ENCODE measurements at regions not wholly inside any gene's neighbourhood (a gene's known extent, or its start where the extent isn't known, plus 50 kb on each side); places are given as distances from the start of the nearest gene placed in this dataset.

DNA sequence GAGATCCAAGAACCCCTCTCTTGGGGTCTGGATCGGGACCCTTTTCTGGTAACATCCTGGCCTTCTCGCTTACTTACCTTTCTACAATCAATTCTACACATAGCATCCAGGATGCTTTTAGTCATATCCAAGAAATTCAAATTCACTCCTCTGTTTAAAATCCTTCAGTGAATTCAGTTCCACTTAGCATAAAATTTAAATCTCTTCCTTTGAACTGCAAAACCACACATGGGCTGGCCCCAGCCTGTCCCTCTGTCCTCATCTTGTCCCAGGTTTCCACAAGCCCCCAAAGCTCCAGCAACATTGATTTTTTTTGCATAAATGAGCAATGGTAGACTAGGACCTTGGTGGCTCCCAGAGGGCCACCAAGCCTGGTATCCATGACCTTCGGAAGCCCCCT, 96.4 kb upstream of the C16orf82 start:
- TF ChIP-seq, protein P1, sequence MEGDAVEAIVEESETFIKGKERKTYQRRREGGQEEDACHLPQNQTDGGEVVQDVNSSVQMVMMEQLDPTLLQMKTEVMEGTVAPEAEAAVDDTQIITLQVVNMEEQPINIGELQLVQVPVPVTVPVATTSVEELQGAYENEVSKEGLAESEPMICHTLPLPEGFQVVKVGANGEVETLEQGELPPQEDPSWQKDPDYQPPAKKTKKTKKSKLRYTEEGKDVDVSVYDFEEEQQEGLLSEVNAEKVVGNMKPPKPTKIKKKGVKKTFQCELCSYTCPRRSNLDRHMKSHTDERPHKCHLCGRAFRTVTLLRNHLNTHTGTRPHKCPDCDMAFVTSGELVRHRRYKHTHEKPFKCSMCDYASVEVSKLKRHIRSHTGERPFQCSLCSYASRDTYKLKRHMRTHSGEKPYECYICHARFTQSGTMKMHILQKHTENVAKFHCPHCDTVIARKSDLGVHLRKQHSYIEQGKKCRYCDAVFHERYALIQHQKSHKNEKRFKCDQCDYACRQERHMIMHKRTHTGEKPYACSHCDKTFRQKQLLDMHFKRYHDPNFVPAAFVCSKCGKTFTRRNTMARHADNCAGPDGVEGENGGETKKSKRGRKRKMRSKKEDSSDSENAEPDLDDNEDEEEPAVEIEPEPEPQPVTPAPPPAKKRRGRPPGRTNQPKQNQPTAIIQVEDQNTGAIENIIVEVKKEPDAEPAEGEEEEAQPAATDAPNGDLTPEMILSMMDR (optimal IDR thresholded peaks at IDR 0.05 in 1 of 3, IDR thresholded peaks at IDR 0.05 in 1 of 3, conservative IDR thresholded peaks at IDR 0.05 in 1 of 3; ENCODE audit: extremely low read depth in 1 of 3, insufficient read depth in 2 of 3, low read length in 3 of 3): no peak
- no peak for TF ChIP-seq EZH2 (IDR thresholded peaks at IDR 0.05; ENCODE audit: low read length)
